ENCODE measurements at regions not wholly inside any gene's neighbourhood (a gene's known extent, or its start where the extent isn't known, plus 50 kb on each side); places are given as distances from the start of the nearest gene placed in this dataset.
A peak's percentile ranks its signal among the peaks of the same experiment; 100 is the strongest.

GRCh38 chr12:34395056-34396005, 373.0 kb downstream of the ALG10 start:
- in situ Hi-C loops (cut with MboI; ENCODE audit: low pct_ligation_motif_present in 1 of 4, low pct_unique_long_range_greater_than_20kb in 1 of 4, low sequenced_read_pairs in 3 of 4): loop anchor here in 1 of 4 donors (25.0 kb wide), 1 partner anchor 108 kb away; no protein-coding TSS in a partner anchor
- peak; percentile 1 for DNase-seq
- H3K27me3 ChIP-seq: no peaks in the 10 kb centered on the region
- no peaks in the 10 kb centered on the region for H3K4me1 ChIP-seq
- H3K4me3 ChIP-seq: no peak overlapping the region
- intact Hi-C loops (cut with DNase I; ENCODE audit: low total_unique reads): no loop called here
- 73% methylated on average over 28 of the region's 28 CpGs; no CpG with 5 or more reads in 1 of the 2 donors for WGBS, 2 donors (ENCODE audit: low coverage in 1 of 2)
- no peak overlapping the region for H3K27ac ChIP-seq
- H3K36me3 ChIP-seq: no peaks in the 10 kb centered on the region
- no peak for TF ChIP-seq POLR2AphosphoS5 (IDR thresholded peaks at IDR 0.05)
- no peak for TF ChIP-seq EP300 (IDR thresholded peaks at IDR 0.05; ENCODE audit: low read depth)
- TF ChIP-seq CTCF (IDR thresholded peaks at IDR 0.05): no peak
- TF ChIP-seq POLR2A (IDR thresholded peaks at IDR 0.05): no peak
- peaks cover 4 to 18% of the 10 kb centered on the region in 2 donors for H3K9me3 ChIP-seq

GRCh38 chr12:34396006-34396860, 373.9 kb downstream of the ALG10 start:
- no peaks in the 10 kb centered on the region for H3K4me1 ChIP-seq
- TF ChIP-seq POLR2A (IDR thresholded peaks at IDR 0.05) (no peak), POLR2AphosphoS5 (IDR thresholded peaks at IDR 0.05) (no peak), EP300 (IDR thresholded peaks at IDR 0.05; ENCODE audit: low read depth) (no peak), CTCF (IDR thresholded peaks at IDR 0.05) (no peak)
- in situ Hi-C loops (cut with MboI; ENCODE audit: low pct_ligation_motif_present in 1 of 4, low pct_unique_long_range_greater_than_20kb in 1 of 4, low sequenced_read_pairs in 3 of 4) (loop anchor here in 1 of 4 donors (25.0 kb wide), 1 partner anchor 109 kb away; no protein-coding TSS in a partner anchor), intact Hi-C loops (cut with DNase I; ENCODE audit: low total_unique reads) (no loop called here)
- no peaks in the 10 kb centered on the region for H3K36me3 ChIP-seq
- no peak overlapping the region for H3K4me3 ChIP-seq
- no peaks in the 10 kb centered on the region for H3K27me3 ChIP-seq
- H3K27ac ChIP-seq: no peak overlapping the region
- peaks cover 6 to 24% of the 10 kb centered on the region in 2 donors for H3K9me3 ChIP-seq
- peak; percentile 3 for DNase-seq
- 62 to 67% methylated on average over 8 to 27 of the region's 27 CpGs for WGBS, 2 donors (ENCODE audit: low coverage in 1 of 2)

- TF ChIP-seq POLR2AphosphoS5 (IDR thresholded peaks at IDR 0.05) (no peak), POLR2A (IDR thresholded peaks at IDR 0.05) (no peak), EP300 (IDR thresholded peaks at IDR 0.05; ENCODE audit: low read depth) (no peak), CTCF (IDR thresholded peaks at IDR 0.05) (no peak)
- WGBS, 2 donors (ENCODE audit: low coverage in 1 of 2): 74 to 100% methylated on average over 1 to 20 of the region's 20 CpGs
- DNase-seq: peak; percentile 2
- intact Hi-C loops (cut with DNase I; ENCODE audit: low total_unique reads) (no loop called here), in situ Hi-C loops (cut with MboI; ENCODE audit: low pct_ligation_motif_present in 1 of 4, low pct_unique_long_range_greater_than_20kb in 1 of 4, low sequenced_read_pairs in 3 of 4) (loop anchor here in 1 of 4 donors (25.0 kb wide), 1 partner anchor 110 kb away; no protein-coding TSS in a partner anchor)
- no peak overlapping the region for H3K4me3 ChIP-seq
- H3K27me3 ChIP-seq: no peaks in the 10 kb centered on the region
- no peaks in the 10 kb centered on the region for H3K4me1 ChIP-seq
- no peaks in the 10 kb centered on the region for H3K36me3 ChIP-seq
- no peak overlapping the region for H3K27ac ChIP-seq
- peaks cover 6 to 31% of the 10 kb centered on the region in 2 donors for H3K9me3 ChIP-seq
These were observed 374.7 kb downstream of the ALG10 start for GRCh38 chr12:34396861-34397590.
